Putamen (tissue), 1 donor: ENCODE measurements at regions not wholly inside any gene's neighbourhood (a gene's known extent, or its start where the extent isn't known, plus 50 kb on each side); places are given as distances from the start of the nearest gene placed in this dataset.
A peak's percentile ranks its signal among the peaks of the same experiment; 100 is the strongest.
"Not testable (repeated sequence)": the region's sequence is repeated elsewhere in the genome, so short reads cannot be mapped to it uniquely, and the experiment has no call there.

Source experiments
- DNase-seq: peaks from one replicate; pipeline ENCODE4 v3.0.0-alpha.2; 2016; ENCODE audit warnings: low spot score

- DNase-seq = no peak
Observed at GRCh38 chr11:112643416-112643815, 317.8 kb upstream of the NCAM1 start.

- no peak for DNase-seq
Observed at GRCh38 chr11:112644410-112645131, 316.6 kb upstream of the NCAM1 start.

- no peak for DNase-seq
Observed at GRCh38 chr11:112649856-112650255, 311.4 kb upstream of the NCAM1 start.

GRCh38 chr11:112650527-112650926 is 310.7 kb upstream of the NCAM1 start:
- DNase-seq = no peak

GRCh38 chr11:112651386-112651785 is 309.8 kb upstream of the NCAM1 start:
- DNase-seq = no peak

GRCh38 chr11:112652786-112653390 is 308.3 kb upstream of the NCAM1 start:
- DNase-seq = no peak

- peak; percentile 85 for DNase-seq
Observed at GRCh38 chr11:112655371-112655770, 305.8 kb upstream of the NCAM1 start.

- no peak for DNase-seq
Observed at GRCh38 chr11:112656772-112657428, 304.3 kb upstream of the NCAM1 start.

GRCh38 chr11:112658431-112658878 is 302.8 kb upstream of the NCAM1 start:
- DNase-seq = no peak

GRCh38 chr11:112661146-112661545 is 300.1 kb upstream of the NCAM1 start:
- DNase-seq = no peak

- DNase-seq = no peak
Observed at GRCh38 chr11:112661571-112661970, 299.6 kb upstream of the NCAM1 start.

GRCh38 chr11:112662554-112662953 is 298.7 kb upstream of the NCAM1 start:
- DNase-seq = no peak

GRCh38 chr11:112663947-112664634 is 297.1 kb upstream of the NCAM1 start:
- no peak for DNase-seq

GRCh38 chr11:112665291-112665690 is 295.9 kb upstream of the NCAM1 start:
- no peak for DNase-seq

GRCh38 chr11:112666253-112666652 is 295.0 kb upstream of the NCAM1 start:
- no peak for DNase-seq

GRCh38 chr11:112670806-112671570 is 290.2 kb upstream of the NCAM1 start:
- DNase-seq = no peak

- DNase-seq = not testable (repeated sequence)
Observed at GRCh38 chr11:112673401-112673800, 287.8 kb upstream of the NCAM1 start.

- DNase-seq = no peak
Observed at GRCh38 chr11:112685111-112685510, 276.1 kb upstream of the NCAM1 start.

- no peak for DNase-seq
Observed at GRCh38 chr11:112689851-112690250, 271.4 kb upstream of the NCAM1 start.

GRCh38 chr11:112693781-112694180 is 267.4 kb upstream of the NCAM1 start:
- DNase-seq = no peak

GRCh38 chr11:112694245-112694644 is 267.0 kb upstream of the NCAM1 start:
- DNase-seq = no peak

GRCh38 chr11:112694813-112695212 is 266.4 kb upstream of the NCAM1 start:
- no peak for DNase-seq
